ENCODE measurements at regions not wholly inside any gene's neighbourhood (a gene's known extent, or its start where the extent isn't known, plus 50 kb on each side); places are given as distances from the start of the nearest gene placed in this dataset.
"Not testable (repeated sequence)": the region's sequence is repeated elsewhere in the genome, so short reads cannot be mapped to it uniquely, and the experiment has no call there.

DNA sequence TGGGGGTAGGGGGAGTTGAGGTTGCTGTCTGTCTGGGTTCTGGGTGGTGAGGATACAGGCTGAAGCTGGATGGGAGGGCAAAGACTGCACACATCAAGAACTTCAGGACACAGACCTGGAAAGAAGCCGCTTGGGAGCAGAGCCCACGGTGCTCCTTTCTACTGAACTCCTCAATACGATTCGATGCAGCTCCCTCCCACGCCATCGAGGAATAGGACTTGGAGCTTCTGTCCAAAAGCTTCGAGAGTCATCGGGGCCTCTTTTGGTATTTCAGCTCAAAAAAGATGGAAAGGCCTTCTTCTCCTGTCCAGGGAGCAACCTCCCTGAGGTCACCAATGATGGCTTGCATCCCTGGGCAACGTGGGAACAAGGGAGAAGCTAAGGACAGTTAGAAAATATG, 407.1 kb upstream of the MGMT start:
- no peak for DNase-seq

- DNase-seq = no peak
Measured at GRCh38 chr10:129063212-129063611, 403.8 kb upstream of the MGMT start.

GRCh38 chr10:129063877-129064276, 403.2 kb upstream of the MGMT start:
- DNase-seq = no peak

- not testable (repeated sequence) for DNase-seq
Measured at GRCh38 chr10:129066529-129066928, 400.5 kb upstream of the MGMT start.

- not testable (repeated sequence) for DNase-seq
Measured at GRCh38 chr10:129071411-129071810, 395.6 kb upstream of the MGMT start.

GRCh38 chr10:129074939-129075338, 392.1 kb upstream of the MGMT start:
- DNase-seq = no peak

DNA sequence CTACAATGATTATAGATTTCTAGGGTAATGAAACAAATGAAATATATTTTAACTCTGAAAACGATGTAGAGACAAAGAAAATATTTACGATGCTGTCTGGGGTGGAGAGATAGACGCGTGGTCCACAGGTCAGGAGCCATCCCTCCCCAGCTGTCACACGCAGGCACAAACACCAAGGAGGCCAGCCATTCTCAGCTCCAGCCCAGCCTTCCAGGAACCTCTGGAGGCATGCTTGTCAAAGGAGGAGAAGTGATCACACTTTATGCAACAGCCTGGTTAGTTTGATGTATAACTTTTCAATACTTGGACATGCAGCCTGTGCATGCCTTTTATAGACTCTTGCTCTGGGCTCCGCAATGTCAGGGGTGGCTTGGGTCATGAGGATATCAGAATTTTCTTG, 391.5 kb upstream of the MGMT start:
- DNase-seq = no peak

DNA sequence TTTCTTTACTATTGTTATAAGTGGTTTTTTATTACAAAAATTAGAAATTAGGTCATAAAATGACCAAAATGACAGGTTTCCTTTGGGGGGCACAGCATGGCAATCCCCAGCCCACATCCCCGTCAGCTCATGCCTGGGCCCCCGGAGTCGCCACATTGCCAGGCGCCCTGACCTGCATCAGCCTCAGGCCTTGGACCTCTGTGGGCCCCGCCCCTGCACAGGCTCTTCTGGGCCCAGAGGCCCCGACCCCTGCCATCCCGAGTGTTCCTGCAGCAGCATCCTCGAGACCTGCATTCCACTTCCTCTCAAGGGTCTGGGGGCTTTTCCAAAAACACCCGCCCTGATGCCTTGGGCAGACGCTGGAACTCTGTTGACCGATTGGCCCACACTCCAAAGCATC, 391.1 kb upstream of the MGMT start:
- DNase-seq = no peak

GRCh38 chr10:129078346-129078745, 388.7 kb upstream of the MGMT start:
- DNase-seq = no peak

DNA sequence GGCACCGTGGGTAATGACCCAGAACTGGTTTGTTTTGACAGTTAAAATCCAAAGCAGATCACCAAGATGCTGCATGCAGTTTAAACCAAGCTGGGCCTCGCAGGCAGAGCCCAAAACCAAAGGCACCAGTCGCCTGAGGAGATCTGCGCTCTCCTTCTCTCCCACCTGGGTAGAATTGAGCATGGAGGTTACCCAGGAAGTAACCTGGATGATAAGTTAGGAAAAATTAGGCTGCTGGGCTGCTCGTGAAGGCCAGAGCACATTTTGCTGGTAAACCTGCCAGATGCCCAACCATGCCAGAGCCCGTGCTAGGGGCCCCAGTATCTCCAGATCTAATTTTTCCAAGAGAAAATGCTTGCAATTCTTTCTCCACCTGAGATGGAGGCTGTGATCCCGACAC, 388.3 kb upstream of the MGMT start:
- DNase-seq = no peak

DNA sequence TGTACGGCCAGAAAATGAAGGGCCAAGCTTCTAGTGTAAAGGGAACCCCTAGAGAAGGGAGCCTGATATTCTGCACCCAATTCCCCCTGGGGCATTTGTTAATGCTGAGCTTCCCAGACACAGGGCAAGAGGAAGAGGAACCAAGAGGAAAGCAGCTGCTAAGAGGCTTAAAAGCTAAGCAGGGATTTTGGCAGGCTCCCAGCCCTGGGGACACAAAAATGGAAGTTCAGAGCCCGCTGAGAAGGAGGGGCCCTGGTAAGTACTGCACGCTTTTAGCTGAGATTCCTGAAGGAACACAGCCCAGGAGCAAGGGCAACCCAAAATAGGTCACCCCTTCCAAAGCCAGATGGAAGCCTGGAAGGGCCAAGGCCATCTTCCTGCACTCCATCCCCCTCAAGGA, 387.3 kb upstream of the MGMT start:
- DNase-seq = no peak

DNA sequence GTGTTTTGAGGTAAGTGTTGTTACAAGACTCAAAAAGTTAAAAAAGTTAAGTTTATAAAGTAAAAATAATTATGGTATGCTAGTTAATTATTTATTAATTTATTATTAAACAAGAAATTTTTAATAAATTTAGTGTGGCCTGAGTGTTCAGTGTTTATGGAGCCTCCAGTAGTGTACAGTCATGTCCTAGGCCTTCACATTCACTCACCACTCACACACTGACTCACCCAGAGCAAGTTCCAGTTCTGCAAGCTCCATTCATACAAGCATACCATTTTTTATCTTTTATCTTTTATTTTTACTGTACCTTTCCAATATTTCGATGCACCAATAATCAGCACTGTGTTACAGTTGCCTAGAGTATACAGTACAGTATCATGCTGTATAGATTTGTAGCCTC, 381.2 kb upstream of the MGMT start:
- no peak for DNase-seq

GRCh38 chr10:129089341-129089740, 377.7 kb upstream of the MGMT start:
- DNase-seq = no peak

DNA sequence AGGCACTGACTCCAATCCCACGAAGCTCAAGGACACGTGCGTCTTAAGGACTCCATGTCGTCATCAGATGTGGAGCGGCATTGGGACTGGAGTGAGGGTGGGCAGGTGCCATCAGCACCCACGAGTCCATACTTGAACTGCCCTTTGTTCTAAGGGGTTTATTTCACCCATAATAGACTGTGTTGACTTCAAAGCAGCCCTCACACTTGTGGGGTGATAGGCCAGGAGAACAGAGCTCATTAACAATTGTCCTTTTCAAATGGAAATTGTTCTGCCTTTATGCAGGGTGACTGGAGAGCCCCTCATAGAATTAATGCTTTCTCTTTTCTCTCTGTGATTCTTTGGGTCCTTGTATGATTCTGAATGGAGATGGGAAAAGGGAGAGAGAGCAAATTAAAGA, 376.9 kb upstream of the MGMT start:
- DNase-seq = no peak

DNA sequence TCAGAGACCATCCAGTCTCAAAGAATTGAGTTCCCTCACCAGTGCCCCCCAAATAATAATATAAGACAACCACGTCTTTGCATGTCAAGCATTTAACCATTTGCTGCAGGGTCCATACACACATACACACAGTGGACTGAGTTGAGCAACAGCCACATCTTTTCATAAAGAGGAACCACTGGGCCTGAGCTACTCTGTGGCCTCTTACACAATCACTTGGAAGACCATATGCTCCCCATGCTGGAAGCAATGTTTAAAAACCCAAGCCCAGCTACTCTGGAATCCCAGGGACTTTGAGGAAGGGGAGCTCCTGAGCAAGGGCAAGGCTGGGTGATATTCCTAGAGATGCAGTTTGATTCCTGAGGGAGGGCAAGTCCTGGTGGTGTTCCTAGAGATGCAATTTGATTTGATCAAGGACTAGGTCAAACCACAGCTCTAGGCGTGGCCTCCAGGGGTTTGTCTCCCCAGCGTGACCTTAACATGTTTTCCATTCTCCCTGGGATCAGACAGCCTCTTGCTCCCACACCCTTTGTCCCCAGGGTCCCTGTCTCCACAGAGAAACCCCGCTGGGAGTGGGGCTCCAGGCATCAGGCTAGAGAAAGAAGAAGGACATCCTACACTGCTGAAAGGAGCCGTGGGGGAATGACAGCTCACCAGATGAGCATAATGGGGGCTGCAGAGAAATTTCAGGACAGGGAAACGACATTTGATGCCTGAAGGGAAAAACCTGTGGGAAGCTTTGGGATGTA, 376.2 kb upstream of the MGMT start:
- no peak for DNase-seq

DNA sequence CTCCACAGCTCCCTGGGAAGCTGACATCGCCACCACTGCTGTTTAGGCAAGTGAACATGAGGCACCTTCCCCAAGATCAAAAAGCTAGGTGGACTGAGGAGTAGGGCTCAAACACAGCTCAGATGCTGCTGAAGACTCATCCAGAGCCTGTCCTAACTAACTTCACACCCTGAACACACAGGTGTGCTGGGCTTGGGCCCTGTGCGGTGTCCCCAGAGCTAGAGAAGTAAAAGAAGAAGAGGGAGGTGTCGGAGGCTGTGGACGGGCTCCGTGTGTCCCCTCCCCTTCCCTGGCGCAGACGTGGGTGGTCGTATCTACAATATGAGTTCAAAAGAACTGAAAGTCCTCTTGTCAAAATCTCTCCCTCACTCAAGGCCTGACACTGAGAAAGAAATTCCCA, 373.4 kb upstream of the MGMT start:
- no peak for DNase-seq

GRCh38 chr10:129094233-129094632, 372.8 kb upstream of the MGMT start:
- DNase-seq = no peak

- no peak for DNase-seq
Measured at GRCh38 chr10:129094861-129095260, 372.2 kb upstream of the MGMT start.

GRCh38 chr10:129095680-129096064, 371.4 kb upstream of the MGMT start:
- DNase-seq = no peak

DNA sequence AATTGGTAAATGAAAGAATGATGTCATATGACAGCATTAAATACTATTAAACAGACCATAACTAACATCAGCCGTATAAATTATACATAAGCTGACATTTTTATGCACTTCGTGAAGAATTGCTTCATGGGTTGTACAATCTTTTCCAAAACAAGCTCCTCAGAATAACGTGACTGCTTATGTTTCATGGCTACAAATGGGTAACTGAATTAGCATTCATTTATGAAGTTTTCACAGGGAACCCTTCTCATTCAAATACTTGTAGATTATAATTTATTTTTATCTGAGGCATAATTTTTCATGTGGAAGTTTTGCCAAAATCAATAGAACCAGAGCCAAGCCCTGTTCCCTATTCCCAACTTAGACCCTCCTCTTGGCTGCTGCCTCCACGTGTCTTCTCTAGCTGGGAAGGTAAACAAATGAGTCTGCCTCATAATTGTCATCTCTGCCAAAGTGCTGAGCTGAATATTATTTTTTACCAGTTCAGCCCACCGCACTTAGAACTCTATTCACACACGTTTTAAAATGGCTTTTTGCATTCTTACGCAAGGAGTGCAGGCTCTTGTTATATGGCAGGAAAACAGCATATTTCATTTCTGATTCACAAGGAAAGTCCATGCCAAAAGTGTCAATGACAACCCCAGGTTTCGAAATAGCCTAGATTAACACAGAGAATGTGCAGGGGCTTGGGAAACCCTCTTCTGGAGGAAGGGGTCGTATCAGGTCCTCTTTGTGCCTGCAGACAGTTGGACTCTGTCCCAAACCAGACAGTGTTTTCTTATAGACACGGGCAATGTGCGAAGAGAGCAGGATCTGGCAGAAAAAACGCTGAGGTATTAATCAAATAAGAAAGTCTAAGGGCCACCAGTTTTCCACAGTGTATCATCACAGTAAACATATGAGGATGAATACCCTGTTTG, 370.7 kb upstream of the MGMT start:
- no peak for DNase-seq

- no peak for DNase-seq
Measured at GRCh38 chr10:129097776-129098330, 369.2 kb upstream of the MGMT start.

DNA sequence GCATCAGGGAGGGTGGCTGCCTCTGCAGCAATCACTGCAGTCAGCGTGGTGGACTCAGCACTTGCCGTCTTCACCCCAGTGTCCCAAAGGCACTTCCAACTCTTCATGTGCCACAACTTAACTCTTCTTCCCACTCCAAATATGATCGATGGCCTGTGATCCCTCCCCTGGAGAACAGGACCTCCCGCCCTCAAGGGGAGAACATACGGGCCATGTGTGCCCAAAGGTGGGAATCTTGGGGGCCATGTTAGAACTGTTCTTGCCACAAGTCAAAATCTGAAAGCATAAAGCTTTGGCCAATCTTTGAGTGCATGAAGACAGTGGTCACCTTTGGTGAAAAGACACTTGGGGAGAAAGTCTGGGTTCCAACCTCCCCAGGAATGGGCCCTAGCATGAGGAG, 368.5 kb upstream of the MGMT start:
- no peak for DNase-seq

DNA sequence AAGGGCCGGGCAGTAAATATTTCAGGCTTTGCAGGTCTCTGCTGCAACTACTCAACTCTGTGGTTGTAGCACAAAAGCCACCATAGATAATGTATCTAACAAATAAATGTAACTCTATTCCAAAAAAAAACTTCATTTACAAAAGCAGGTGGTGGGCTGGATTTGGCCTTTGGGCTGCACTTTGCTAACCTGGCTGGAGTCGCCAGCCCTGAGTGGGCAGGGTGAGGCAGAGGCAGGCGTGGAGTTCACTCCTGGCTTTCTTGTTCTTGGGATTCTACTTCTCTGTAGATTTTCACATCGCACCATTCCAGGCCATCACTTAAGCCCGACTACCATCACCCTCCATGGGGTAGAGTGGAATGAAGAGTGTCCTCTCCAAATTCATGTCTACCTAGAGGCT, 367.6 kb upstream of the MGMT start:
- DNase-seq = no peak

DNA sequence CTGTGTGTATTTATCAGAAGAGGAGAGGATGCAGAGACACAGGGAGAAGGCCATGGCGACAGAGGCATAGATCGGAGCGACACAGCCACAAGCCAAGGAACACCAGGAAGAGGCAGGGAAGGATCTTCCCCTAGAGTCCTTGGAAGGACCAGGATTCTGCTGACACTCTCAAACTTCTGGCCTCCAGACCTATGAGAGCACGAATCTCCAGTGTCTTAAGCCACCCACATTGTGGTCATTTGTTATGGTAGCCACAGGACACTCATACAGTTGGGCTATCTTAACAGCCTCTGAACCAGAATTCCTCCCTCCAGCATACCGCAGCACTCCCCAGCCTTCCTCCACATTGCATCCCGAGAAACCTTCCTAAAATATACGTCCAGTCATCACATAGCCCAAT, 367.0 kb upstream of the MGMT start:
- no peak for DNase-seq

Measured in NCI-H2107 (cell line).